Uterus (tissue), 3 donors: ENCODE measurements at regions not wholly inside any gene's neighbourhood (a gene's known extent, or its start where the extent isn't known, plus 50 kb on each side); places are given as distances from the start of the nearest gene placed in this dataset.

Source experiments
- DNase-seq, 2 donors: peaks; one replicate each; pipeline ENCODE4 v3.0.0-alpha.2; 2019 to 2020
- H3K27ac ChIP-seq, 2 donors: fragments of 200-600 bp; sonication (generic); 1 replicate in 1 of 2; 2 replicates in 1 of 2; pipeline ENCODE4 v1.5.1; 2016 to 2018
- H3K27me3 ChIP-seq, 2 donors: fragments of 200-600 bp; sonication (generic); one replicate each; pipeline ENCODE4 v1.5.1; 2018 to 2019; ENCODE audit warnings: control low read depth in 1 of 2
- H3K36me3 ChIP-seq, 2 donors: fragments of 200-600 bp; sonication (generic); one replicate each; pipeline ENCODE4 v1.5.1; 2019; ENCODE audit warnings: control low read depth in 1 of 2
- H3K4me1 ChIP-seq, 2 donors: fragments of 200-600 bp; sonication (generic); one replicate each; pipeline ENCODE4 v1.5.1; 2018 to 2019; ENCODE audit warnings: control low read depth in 1 of 2
- H3K4me3 ChIP-seq, 2 donors: fragments of 200-600 bp; sonication (generic); 1 replicate in 1 of 2; 2 replicates in 1 of 2; pipeline ENCODE4 v1.5.1; 2018 to 2019; ENCODE audit warnings: mild to moderate bottlenecking in 1 of 2
- H3K9me3 ChIP-seq, 2 donors: fragments of 200-600 bp; sonication (generic); one replicate each; pipeline ENCODE4 v1.5.1; 2019; ENCODE audit warnings: control low read depth in 1 of 2
- POLR2A ChIP-seq, 2 donors: fragments of 450-650 bp; IDR thresholded peaks; one replicate each; pipeline ENCODE4 v1.6.1; 2016; ENCODE audit warnings: antibody characterized with exemption in 2 of 2, mild to moderate bottlenecking in 1 of 2, moderate library complexity in 1 of 2
- intact Hi-C: fragments of 100-400 bp; cut with DNase I; formaldehyde crosslinking; loops from one replicate; pipeline ENCODE4 v1.15.1; 2023; ENCODE audit warnings: low total_unique reads
- TF ChIP-seq, protein P1 (sequence below), 4 experiments: fragments of 200-600 bp in 2 of 4; fragments of 450-650 bp in 2 of 4; sonication (generic) in 2 of 4; IDR thresholded peaks; one replicate each; pipeline ENCODE4 v1.5.1; 2016 to 2019; ENCODE audit warnings: antibody characterized with exemption in 4 of 4, mild to moderate bottlenecking in 2 of 4, moderate library complexity in 1 of 4
- donor health status: DM: yes; HTN: yes; CAD: no.

DNA sequence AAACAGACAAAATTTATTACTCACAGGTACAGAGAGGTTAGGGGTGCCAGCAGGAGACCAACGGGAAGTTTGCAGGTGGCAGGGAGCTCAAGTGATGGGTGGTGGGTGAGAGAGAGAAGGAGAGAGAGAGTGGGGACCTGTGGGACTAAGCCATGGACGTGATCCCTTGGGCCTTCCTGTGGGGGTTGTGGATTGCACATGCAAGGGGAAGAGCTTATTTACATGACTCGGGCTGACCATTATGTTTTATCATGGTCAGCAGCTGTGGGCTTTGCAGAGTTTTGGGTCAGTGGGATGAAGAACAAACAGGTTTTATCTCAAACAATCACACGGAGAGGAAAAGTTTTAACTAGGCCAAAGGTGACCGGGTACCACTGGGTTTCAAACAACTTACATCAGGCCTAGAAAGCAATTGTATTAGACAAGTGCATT, 156.2 kb upstream of the EXOC2 start:
- no peaks in the 10 kb centered on the region for H3K27me3 ChIP-seq
- H3K4me1 ChIP-seq, result no peaks in the 10 kb centered on the region
- TF ChIP-seq POLR2A (IDR thresholded peaks at IDR 0.05), result no peak
- TF ChIP-seq, protein P1, sequence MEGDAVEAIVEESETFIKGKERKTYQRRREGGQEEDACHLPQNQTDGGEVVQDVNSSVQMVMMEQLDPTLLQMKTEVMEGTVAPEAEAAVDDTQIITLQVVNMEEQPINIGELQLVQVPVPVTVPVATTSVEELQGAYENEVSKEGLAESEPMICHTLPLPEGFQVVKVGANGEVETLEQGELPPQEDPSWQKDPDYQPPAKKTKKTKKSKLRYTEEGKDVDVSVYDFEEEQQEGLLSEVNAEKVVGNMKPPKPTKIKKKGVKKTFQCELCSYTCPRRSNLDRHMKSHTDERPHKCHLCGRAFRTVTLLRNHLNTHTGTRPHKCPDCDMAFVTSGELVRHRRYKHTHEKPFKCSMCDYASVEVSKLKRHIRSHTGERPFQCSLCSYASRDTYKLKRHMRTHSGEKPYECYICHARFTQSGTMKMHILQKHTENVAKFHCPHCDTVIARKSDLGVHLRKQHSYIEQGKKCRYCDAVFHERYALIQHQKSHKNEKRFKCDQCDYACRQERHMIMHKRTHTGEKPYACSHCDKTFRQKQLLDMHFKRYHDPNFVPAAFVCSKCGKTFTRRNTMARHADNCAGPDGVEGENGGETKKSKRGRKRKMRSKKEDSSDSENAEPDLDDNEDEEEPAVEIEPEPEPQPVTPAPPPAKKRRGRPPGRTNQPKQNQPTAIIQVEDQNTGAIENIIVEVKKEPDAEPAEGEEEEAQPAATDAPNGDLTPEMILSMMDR (IDR thresholded peaks at IDR 0.05), result no peak

DNA sequence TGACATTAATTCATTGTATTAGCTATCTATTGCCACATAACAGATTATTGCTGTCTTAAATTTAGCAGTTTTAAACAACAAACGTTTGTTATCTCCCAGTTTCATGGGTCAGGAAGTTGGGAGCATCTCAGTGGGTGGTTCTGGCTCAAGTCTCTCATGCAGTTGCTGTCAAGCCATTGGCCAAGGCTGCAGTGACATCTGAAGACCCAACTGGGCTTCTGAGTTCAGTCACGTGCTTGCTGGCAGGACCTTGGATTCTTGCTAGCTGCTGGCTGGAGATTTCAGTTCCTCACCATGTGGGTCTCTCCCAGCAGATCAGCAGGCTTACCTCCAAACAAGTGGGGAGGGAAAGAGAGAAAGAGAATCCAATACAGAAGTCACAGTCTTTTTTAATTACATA, 152.6 kb upstream of the EXOC2 start:
- DNase-seq, result no peak
- H3K27me3 ChIP-seq, result no peaks in the 10 kb centered on the region
- H3K4me3 ChIP-seq, result no peak overlapping the region
- H3K36me3 ChIP-seq, result no peaks in the 10 kb centered on the region
- intact Hi-C loops, result no loop called here
- no peaks in the 10 kb centered on the region for H3K9me3 ChIP-seq
- H3K4me1 ChIP-seq, result no peaks in the 10 kb centered on the region
- no peak for TF ChIP-seq POLR2A (IDR thresholded peaks at IDR 0.05)
- TF ChIP-seq, protein P1 (IDR thresholded peaks at IDR 0.05), result no peak
- no peak overlapping the region for H3K27ac ChIP-seq

More for the DNA sequence above, 156.2 kb upstream of the EXOC2 start:
- Histone ChIP-seq H3K27ac (no peak overlapping the region), H3K9me3 (no peaks in the 10 kb centered on the region), H3K36me3 (no peaks in the 10 kb centered on the region), H3K4me3 (no peak overlapping the region)
- DNase-seq, result no peak
- intact Hi-C loops, result no loop called here

DNA sequence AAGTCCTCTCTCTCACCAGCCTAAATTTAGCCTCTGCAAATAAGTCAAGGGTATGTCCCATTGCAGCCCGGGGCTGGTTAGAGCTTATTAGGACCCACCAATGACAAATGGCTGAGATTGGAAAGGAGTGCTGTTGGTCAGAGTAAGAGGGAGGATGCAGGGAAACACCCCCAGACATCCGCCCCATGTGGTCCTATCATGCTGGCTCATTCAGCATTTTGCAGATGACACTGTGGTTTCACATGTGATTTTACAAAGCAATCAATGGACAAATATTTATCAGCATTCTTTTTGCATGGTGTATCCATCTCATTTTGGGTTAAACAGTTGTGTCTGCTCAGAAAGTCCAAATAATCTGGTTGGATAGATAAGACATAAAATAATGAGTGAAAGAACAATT, 152.2 kb upstream of the EXOC2 start:
- no peak for TF ChIP-seq POLR2A (IDR thresholded peaks at IDR 0.05)
- TF ChIP-seq, protein P1 (IDR thresholded peaks at IDR 0.05), result no peak
- no peaks in the 10 kb centered on the region for H3K9me3 ChIP-seq
- DNase-seq, result no peak

DNA sequence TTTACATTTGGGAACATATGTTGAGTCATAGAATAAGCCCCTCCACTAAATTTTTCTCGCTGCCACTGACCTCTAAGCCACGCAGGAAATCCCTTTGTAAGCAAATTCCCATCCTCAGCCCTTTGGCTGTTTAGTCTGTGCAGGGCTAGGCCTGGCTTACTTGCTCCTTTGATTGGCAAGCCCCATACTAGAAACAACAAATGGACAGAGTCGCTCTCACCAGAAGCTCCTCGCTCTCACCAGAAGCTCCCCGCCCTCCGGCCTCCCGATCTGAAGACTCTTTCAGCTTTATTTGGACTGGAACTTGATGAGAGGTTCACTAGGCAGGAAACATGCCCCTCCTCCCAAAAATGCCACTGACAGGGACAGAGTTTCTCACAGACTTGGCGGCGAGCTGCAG, 149.2 kb upstream of the EXOC2 start:
- H3K27me3 ChIP-seq, result no peaks in the 10 kb centered on the region
- no peaks in the 10 kb centered on the region for H3K4me1 ChIP-seq
- H3K4me3 ChIP-seq, result no peak overlapping the region
- intact Hi-C loops, result no loop called here
- H3K9me3 ChIP-seq, result no peaks in the 10 kb centered on the region
- DNase-seq, result no peak
- H3K36me3 ChIP-seq, result no peaks in the 10 kb centered on the region
- TF ChIP-seq POLR2A (IDR thresholded peaks at IDR 0.05), result no peak
- TF ChIP-seq, protein P1 (IDR thresholded peaks at IDR 0.05), result no peak
- H3K27ac ChIP-seq, result no peak overlapping the region

More for the DNA sequence above, 152.2 kb upstream of the EXOC2 start:
- Histone ChIP-seq H3K27me3 (no peaks in the 10 kb centered on the region), H3K4me1 (no peaks in the 10 kb centered on the region), H3K27ac (no peak overlapping the region), H3K4me3 (no peak overlapping the region), H3K36me3 (no peaks in the 10 kb centered on the region)
- intact Hi-C loops, result no loop called here

DNA sequence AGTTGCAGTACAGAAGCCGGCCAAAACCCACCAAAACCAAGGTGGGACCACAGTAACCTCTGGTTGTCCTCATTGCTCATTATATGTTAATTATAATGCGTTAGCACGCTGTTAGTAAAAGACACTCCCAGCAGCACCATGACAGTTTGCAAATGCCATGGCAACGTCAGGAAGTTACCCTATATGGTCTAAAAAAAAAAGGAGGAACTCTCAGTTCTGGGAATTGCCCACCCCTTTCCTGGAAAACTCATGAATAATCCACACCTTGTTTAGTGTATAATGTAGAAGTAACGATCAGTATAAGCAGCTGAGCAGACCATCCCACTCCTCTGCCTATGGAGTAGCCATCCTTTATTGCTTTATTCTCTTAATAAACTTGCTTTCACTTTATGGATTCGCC, 148.6 kb upstream of the EXOC2 start:
- Histone ChIP-seq H3K27ac (no peak overlapping the region), H3K4me1 (no peaks in the 10 kb centered on the region), H3K27me3 (no peaks in the 10 kb centered on the region), H3K9me3 (no peaks in the 10 kb centered on the region), H3K4me3 (no peak overlapping the region), H3K36me3 (no peaks in the 10 kb centered on the region)
- no peak for DNase-seq
- TF ChIP-seq, protein P1 (IDR thresholded peaks at IDR 0.05), result no peak
- no peak for TF ChIP-seq POLR2A (IDR thresholded peaks at IDR 0.05)
- intact Hi-C loops, result no loop called here
